ENCODE measurements at regions not wholly inside any gene's neighbourhood (a gene's known extent, or its start where the extent isn't known, plus 50 kb on each side); places are given as distances from the start of the nearest gene placed in this dataset.

DNA sequence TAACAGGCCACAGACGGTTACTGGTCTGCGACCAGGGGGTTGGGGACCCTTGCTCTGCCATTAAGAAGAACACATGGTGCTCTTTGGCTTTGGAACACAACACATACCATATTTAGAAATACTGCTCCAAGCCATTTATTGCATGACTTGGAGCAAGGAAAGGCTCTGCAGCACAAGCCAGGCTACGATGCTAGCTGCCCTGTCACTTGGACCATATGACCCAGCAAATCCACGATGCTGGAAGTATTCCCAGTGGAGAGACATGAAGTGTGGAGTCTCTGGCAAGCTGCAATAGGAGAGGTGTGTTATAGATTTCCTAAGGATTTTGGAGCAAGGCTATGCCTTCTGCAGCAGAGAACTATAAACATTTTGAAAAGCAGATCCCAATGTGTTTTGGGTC lies 171.2 kb downstream of the HAUS1 start:
- TF ChIP-seq, protein P1, sequence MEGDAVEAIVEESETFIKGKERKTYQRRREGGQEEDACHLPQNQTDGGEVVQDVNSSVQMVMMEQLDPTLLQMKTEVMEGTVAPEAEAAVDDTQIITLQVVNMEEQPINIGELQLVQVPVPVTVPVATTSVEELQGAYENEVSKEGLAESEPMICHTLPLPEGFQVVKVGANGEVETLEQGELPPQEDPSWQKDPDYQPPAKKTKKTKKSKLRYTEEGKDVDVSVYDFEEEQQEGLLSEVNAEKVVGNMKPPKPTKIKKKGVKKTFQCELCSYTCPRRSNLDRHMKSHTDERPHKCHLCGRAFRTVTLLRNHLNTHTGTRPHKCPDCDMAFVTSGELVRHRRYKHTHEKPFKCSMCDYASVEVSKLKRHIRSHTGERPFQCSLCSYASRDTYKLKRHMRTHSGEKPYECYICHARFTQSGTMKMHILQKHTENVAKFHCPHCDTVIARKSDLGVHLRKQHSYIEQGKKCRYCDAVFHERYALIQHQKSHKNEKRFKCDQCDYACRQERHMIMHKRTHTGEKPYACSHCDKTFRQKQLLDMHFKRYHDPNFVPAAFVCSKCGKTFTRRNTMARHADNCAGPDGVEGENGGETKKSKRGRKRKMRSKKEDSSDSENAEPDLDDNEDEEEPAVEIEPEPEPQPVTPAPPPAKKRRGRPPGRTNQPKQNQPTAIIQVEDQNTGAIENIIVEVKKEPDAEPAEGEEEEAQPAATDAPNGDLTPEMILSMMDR (IDR thresholded peaks at IDR 0.05; ENCODE audit: low read depth, low read length): no peak
- H3K4me3 ChIP-seq (ENCODE audit: low read depth, low read length): no peak overlapping the region

DNA sequence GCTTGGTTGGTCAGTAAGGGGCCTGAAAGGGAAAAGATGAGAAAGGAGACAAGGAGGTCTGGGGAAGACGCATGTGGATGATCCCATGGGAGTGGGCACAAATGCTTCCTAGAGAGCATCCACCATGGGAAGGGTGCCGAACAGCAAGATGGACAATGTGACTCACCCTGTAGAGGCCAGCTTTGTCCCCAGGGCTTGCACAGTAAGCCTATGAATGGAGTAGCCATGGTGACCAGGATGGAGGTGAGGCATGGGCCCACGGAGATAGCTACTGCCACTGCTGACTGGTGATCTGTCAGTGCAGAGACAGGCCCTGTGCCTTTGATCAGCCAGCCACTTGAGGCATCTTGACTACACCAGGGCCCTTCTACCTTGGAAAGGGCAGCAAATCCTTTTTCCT lies 172.6 kb downstream of the HAUS1 start:
- TF ChIP-seq, protein P1 (IDR thresholded peaks at IDR 0.05; ENCODE audit: low read depth, low read length): no peak

DNA sequence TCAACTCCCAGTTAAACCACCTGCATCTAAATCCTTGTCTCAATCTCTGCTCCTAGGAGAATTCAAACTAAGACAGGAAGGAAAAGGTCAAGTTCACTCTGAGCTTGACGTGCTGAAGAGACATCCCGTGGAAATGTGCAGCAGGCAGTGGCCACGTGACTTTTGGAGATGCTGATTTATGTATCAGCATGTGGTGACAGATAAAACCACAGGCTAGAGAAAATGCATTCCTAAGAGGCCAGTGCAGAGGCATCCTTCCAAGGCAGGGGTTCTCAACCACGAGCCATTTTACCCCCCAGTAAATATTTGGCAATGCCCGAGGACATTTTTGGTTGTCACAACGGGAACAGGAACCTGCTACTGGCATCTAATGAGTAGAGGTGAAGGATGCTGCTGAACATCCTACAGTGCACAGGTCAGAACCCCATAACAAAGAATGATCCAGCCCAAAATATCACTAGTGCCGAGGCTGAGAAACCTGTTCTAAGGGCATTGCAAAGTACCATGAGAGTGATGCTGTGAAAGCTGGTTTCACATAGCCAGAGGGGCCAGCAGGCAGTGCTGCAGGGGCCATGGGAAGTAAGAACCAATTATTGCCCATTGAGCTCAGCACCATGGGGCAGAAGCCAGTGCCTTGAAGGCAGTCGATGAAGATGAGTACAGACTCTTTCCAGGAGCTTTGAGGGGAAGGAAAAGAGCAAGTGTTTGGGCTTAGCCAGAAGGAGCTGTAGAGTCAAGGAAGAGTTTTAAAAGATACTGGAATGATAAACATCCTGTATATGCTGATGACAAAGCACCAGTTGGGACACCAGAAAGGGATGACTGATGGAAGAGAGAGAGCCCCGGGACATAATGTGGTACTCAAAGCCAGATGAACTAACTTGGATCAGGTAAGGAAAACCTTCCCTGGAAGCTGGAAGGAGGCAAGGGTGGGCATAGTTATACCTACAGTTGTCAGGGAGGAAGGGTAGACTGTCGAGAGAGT lies 174.6 kb downstream of the HAUS1 start:
- no peak overlapping the region for H3K4me3 ChIP-seq (ENCODE audit: low read depth, low read length)
- TF ChIP-seq, protein P1 (IDR thresholded peaks at IDR 0.05; ENCODE audit: low read depth, low read length): no peak

More for the DNA sequence above, 172.6 kb downstream of the HAUS1 start:
- H3K4me3 ChIP-seq (ENCODE audit: low read depth, low read length): no peak overlapping the region

DNA sequence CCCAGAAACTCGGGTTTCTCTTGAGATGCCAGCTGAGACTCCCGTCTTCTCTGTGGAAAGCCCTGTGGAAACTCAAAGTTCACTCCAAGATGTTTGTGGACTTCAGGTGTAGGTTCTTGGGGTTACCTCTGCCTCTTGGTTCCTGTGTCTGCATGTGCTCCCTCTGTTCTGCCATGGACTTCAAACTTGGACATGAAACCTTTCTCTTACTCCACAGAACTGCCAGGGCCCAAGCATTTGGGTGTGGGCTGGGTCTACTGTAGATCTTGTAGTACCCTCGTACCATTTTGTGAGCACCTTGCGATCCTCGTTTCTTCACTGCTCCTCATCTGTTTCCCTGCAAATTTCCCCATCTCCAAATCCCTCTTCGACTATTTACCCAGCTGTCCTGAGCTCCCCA lies 175.5 kb downstream of the HAUS1 start:
- TF ChIP-seq, protein P1 (IDR thresholded peaks at IDR 0.05; ENCODE audit: low read depth, low read length): no peak
- no peak overlapping the region for H3K4me3 ChIP-seq (ENCODE audit: low read depth, low read length)

DNA sequence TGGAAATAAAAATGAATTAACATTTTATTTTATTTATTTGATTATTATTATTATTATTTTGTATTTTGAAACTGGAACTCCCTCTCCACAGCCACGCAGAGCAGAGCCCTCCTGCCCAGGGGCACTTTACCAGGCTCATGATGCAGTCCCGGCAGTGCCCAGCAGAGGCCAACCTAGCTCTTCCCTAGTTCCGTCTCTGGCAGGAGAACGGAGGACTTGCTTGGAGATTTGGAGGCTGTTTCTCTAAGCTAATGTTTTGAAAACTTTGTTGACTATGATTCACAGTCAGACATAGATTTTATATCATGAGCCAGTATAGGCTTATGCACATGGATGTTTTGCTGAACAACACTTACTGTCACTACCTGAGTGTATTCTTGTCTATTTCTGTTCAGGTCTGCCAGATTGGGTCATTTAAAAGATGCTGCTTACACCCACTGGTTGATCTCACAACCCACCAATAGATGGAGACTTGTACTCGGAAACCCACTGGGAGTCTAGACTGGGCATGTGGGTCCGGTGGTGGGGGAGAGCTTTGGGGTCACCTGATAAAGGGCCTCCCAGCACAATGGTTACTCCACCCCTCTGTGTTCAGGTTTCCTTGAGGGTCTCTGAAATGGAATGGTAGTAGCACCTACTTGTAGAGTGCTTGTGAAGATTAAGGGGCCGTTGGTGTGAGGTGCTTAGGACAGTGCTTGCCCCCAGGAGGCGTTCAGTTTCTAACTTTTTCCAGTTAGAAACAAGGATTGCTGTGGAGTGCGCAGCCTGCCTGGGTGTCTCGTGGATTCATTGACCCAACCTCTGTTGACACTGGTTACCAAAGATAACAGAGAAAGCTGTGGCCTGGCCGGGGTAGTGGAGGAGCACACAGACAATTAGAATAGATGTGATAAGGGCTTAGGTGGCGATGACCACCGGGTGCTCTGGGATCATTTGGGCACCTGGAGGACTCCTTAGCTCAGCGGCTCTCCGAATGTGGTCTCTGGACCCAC lies 177.3 kb downstream of the HAUS1 start:
- no peak overlapping the region for H3K4me3 ChIP-seq (ENCODE audit: low read depth, low read length)
- TF ChIP-seq, protein P1 (IDR thresholded peaks at IDR 0.05; ENCODE audit: low read depth, low read length): peak; percentile 96

DNA sequence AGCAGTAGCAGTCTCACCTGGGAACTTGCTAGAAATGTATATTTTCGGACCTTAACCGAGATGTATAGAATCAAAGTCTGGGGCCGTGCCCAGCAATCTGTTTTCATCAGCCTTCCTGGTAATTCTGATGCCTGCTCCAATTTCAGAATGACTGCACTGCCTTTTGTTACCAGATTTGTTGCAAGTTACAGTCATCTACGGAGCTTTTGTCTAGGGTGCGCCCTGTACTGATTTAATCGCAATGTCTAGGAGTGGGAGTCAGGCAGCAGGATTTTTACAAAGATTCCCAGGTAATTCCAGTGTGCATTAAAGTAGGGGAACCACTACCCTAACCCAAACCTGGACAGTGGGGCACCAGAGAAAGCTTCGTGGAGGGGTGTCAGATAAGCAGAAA lies 178.0 kb downstream of the HAUS1 start:
- no peak overlapping the region for H3K4me3 ChIP-seq (ENCODE audit: low read depth, low read length)
- TF ChIP-seq, protein P1 (IDR thresholded peaks at IDR 0.05; ENCODE audit: low read depth, low read length): no peak

Measured in WI38 (cell line).